ENCODE measurements at regions not wholly inside any gene's neighbourhood (a gene's known extent, or its start where the extent isn't known, plus 50 kb on each side); places are given as distances from the start of the nearest gene placed in this dataset.

- H3K4me2 ChIP-seq, result no peak overlapping the region
- POLR2A ChIA-PET, result no interaction called here
- WGBS (ENCODE audit: missing lambda C conversion rate), result 1% methylated on average over 4 of the region's 4 CpGs
- no peaks in the 10 kb centered on the region for H3K9me3 ChIP-seq
- DNase-seq (ENCODE audit: low read depth in 1 of 2, low spot score in 1 of 2) (no peak), FAIRE-seq (no peak), ATAC-seq (no peak)
- H3K4me1 ChIP-seq, result no peaks in the 10 kb centered on the region
- H3K4me3 ChIP-seq, result no peak overlapping the region
- H3K27ac ChIP-seq, result no peak overlapping the region
- TF ChIP-seq POLR2AphosphoS2 (conservative IDR thresholded peaks at IDR 0.05; ENCODE audit: low read length) (no peak), POLR2A (IDR thresholded peaks at IDR 0.05; ENCODE audit: low read length) (no peak), GATA3 (IDR thresholded peaks at IDR 0.05; ENCODE audit: borderline replicate concordance) (no peak), HOXB5 (CRISPR knock-in tag; IDR thresholded peaks at IDR 0.05) (no peak), ZNF302 (CRISPR knock-in tag; IDR thresholded peaks at IDR 0.05) (no peak), PBX3 (IDR thresholded peaks at IDR 0.05) (no peak), HOXA7 (CRISPR knock-in tag; IDR thresholded peaks at IDR 0.05) (no peak), RCOR1 (IDR thresholded peaks at IDR 0.05; ENCODE audit: low read depth, low read length) (no peak), ZSCAN20 (CRISPR knock-in tag; IDR thresholded peaks at IDR 0.05) (no peak), KDM1A (IDR thresholded peaks at IDR 0.05; ENCODE audit: low read depth) (no peak), MAFK (IDR thresholded peaks at IDR 0.05; ENCODE audit: partially characterized antibody) (no peak), HES2 (IDR thresholded peaks at IDR 0.05) (no peak), HDAC2 (IDR thresholded peaks at IDR 0.05) (no peak), EP300 (IDR thresholded peaks at IDR 0.05) (no peak), RAD21 (conservative IDR thresholded peaks at IDR 0.05 in 1 of 2, IDR thresholded peaks at IDR 0.05 in 1 of 2) (no peak), KDM5A (IDR thresholded peaks at IDR 0.05) (no peak), MAZ (IDR thresholded peaks at IDR 0.05; ENCODE audit: borderline replicate concordance, low read depth, low read length) (no peak)
- TF ChIP-seq, protein P1, sequence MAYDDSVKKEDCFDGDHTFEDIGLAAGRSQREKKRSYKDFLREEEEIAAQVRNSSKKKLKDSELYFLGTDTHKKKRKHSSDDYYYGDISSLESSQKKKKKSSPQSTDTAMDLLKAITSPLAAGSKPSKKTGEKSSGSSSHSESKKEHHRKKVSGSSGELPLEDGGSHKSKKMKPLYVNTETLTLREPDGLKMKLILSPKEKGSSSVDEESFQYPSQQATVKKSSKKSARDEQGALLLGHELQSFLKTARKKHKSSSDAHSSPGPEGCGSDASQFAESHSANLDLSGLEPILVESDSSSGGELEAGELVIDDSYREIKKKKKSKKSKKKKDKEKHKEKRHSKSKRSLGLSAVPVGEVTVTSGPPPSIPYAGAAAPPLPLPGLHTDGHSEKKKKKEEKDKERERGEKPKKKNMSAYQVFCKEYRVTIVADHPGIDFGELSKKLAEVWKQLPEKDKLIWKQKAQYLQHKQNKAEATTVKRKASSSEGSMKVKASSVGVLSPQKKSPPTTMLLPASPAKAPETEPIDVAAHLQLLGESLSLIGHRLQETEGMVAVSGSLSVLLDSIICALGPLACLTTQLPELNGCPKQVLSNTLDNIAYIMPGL (CRISPR knock-in tag; IDR thresholded peaks at IDR 0.05; ENCODE audit: borderline replicate concordance), result no peak
- CTCF ChIA-PET, result no interaction called here
Observed at GRCh38 chr6:90874931-90875330, 288.1 kb upstream of the MAP3K7 start.

GRCh38 chr6:90872981-90873380, 286.1 kb upstream of the MAP3K7 start:
- ChIA-PET CTCF (no interaction called here), POLR2A (no interaction called here)
- no peak for DNase-seq (ENCODE audit: low read depth in 1 of 2, low spot score in 1 of 2)
- Histone ChIP-seq H3K4me2 (no peak overlapping the region), H3K27ac (no peak overlapping the region), H3K9me3 (no peaks in the 10 kb centered on the region), H3K4me3 (no peak overlapping the region), H3K4me1 (no peaks in the 10 kb centered on the region)
- 43% methylated on average over 8 of the region's 8 CpGs for WGBS (ENCODE audit: missing lambda C conversion rate)
- TF ChIP-seq RNF2 (IDR thresholded peaks at IDR 0.05; ENCODE audit: borderline replicate concordance, low read depth) (no peak), CEBPB (IDR thresholded peaks at IDR 0.05) (no peak), MAFK (IDR thresholded peaks at IDR 0.05; ENCODE audit: partially characterized antibody) (no peak), SMC3 (IDR thresholded peaks at IDR 0.05) (no peak), HOXB13 (CRISPR knock-in tag; IDR thresholded peaks at IDR 0.05; ENCODE audit: low read depth) (no peak), HOXB5 (CRISPR knock-in tag; IDR thresholded peaks at IDR 0.05) (no peak), EHMT2 (IDR thresholded peaks at IDR 0.05; ENCODE audit: low read depth) (no peak), EP300 (IDR thresholded peaks at IDR 0.05) (no peak)
- TF ChIP-seq, protein P2, sequence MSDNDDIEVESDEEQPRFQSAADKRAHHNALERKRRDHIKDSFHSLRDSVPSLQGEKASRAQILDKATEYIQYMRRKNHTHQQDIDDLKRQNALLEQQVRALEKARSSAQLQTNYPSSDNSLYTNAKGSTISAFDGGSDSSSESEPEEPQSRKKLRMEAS (IDR thresholded peaks at IDR 0.05), result no peak
- TF ChIP-seq, protein P3, sequence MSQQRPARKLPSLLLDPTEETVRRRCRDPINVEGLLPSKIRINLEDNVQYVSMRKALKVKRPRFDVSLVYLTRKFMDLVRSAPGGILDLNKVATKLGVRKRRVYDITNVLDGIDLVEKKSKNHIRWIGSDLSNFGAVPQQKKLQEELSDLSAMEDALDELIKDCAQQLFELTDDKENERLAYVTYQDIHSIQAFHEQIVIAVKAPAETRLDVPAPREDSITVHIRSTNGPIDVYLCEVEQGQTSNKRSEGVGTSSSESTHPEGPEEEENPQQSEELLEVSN (IDR thresholded peaks at IDR 0.05; ENCODE audit: borderline replicate concordance, low read depth), result no peak
- no peak for FAIRE-seq
- no peak for ATAC-seq
